IPS DF 19.7 (cell line): ENCODE measurements at regions not wholly inside any gene's neighbourhood (a gene's known extent, or its start where the extent isn't known, plus 50 kb on each side); places are given as distances from the start of the nearest gene placed in this dataset.
"Not testable (repeated sequence)": the region's sequence is repeated elsewhere in the genome, so short reads cannot be mapped to it uniquely, and the experiment has no call there.

Experiments
- DNase-seq: peaks from one replicate; pipeline ENCODE4 v3.0.0-alpha.2; 2013; ENCODE audit warnings: low read depth, low spot score

- no peak for DNase-seq
Observed at GRCh38 chr7:140283472-140283871, 106.7 kb upstream of the KDM7A start.

GRCh38 chr7:140281960-140282359 lies 105.2 kb upstream of the KDM7A start:
- DNase-seq, result no peak

GRCh38 chr7:140281255-140281654 lies 104.5 kb upstream of the KDM7A start:
- DNase-seq, result no peak

- no peak for DNase-seq
Observed at GRCh38 chr7:140276001-140276400, 99.2 kb upstream of the KDM7A start.

- DNase-seq, result no peak
Observed at GRCh38 chr7:140275069-140275965, 98.5 kb upstream of the KDM7A start.

GRCh38 chr7:140273417-140273816 lies 96.6 kb upstream of the KDM7A start:
- DNase-seq, result no peak

- DNase-seq, result not testable (repeated sequence)
Observed at GRCh38 chr7:140271643-140271968, 94.8 kb upstream of the KDM7A start.

- no peak for DNase-seq
Observed at GRCh38 chr7:140269004-140269638, 92.3 kb upstream of the KDM7A start.

- no peak for DNase-seq
Observed at GRCh38 chr7:140267381-140268226, 90.8 kb upstream of the KDM7A start.

GRCh38 chr7:140263277-140263676 lies 86.5 kb upstream of the KDM7A start:
- no peak for DNase-seq

- no peak for DNase-seq
Observed at GRCh38 chr7:140262242-140262903, 85.6 kb upstream of the KDM7A start.

- DNase-seq, result no peak
Observed at GRCh38 chr7:140261522-140261921, 84.7 kb upstream of the KDM7A start.

- no peak for DNase-seq
Observed at GRCh38 chr7:140261105-140261486, 84.3 kb upstream of the KDM7A start.

GRCh38 chr7:140260352-140261104 lies 83.7 kb upstream of the KDM7A start:
- no peak for DNase-seq

- not testable (repeated sequence) for DNase-seq
Observed at GRCh38 chr7:140257278-140257677, 80.5 kb upstream of the KDM7A start.

- DNase-seq, result not testable (repeated sequence)
Observed at GRCh38 chr7:140254976-140255375, 78.2 kb upstream of the KDM7A start.

GRCh38 chr7:140249036-140249806 lies 72.4 kb upstream of the KDM7A start:
- no peak for DNase-seq

- no peak for DNase-seq
Observed at GRCh38 chr7:140247559-140247958, 70.8 kb upstream of the KDM7A start.

- no peak for DNase-seq
Observed at GRCh38 chr7:140245611-140246105, 68.9 kb upstream of the KDM7A start.
